ENCODE measurements at regions not wholly inside any gene's neighbourhood (a gene's known extent, or its start where the extent isn't known, plus 50 kb on each side); places are given as distances from the start of the nearest gene placed in this dataset.

DNA sequence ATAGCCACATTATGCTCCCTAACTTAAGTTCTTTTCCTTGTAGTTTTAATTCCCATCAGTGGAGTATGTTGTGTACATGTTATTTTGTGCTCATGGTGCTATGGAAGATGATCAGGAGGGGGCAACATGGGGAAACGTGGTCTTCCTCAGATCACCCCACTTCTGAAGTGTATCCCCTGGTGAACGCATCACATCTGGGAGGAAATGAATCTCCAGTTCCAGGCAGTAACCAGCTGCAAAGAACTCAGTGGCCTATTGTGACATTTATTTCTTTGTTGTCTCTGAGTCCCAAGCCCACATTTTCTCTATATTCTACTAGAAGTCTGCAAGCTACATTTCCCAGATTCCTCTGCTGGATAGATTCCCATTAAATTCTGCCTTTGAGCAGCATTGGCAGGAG is 217.0 kb downstream of the SATB1 start:
- TF ChIP-seq EP300 (IDR thresholded peaks at IDR 0.05): no peak
- no peak for TF ChIP-seq POLR2AphosphoS5 (IDR thresholded peaks at IDR 0.05)
- TF ChIP-seq, protein P1, sequence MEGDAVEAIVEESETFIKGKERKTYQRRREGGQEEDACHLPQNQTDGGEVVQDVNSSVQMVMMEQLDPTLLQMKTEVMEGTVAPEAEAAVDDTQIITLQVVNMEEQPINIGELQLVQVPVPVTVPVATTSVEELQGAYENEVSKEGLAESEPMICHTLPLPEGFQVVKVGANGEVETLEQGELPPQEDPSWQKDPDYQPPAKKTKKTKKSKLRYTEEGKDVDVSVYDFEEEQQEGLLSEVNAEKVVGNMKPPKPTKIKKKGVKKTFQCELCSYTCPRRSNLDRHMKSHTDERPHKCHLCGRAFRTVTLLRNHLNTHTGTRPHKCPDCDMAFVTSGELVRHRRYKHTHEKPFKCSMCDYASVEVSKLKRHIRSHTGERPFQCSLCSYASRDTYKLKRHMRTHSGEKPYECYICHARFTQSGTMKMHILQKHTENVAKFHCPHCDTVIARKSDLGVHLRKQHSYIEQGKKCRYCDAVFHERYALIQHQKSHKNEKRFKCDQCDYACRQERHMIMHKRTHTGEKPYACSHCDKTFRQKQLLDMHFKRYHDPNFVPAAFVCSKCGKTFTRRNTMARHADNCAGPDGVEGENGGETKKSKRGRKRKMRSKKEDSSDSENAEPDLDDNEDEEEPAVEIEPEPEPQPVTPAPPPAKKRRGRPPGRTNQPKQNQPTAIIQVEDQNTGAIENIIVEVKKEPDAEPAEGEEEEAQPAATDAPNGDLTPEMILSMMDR (IDR thresholded peaks at IDR 0.05): no peak
- no peak for TF ChIP-seq POLR2A (IDR thresholded peaks at IDR 0.05)

Data from stomach (tissue), 4 donors.